DND-41 (cell line): ENCODE measurements at regions not wholly inside any gene's neighbourhood (a gene's known extent, or its start where the extent isn't known, plus 50 kb on each side); places are given as distances from the start of the nearest gene placed in this dataset.

Source experiments
- ATAC-seq: fragments of 200-7000 bp; cut with Tn5 transposase; 3 replicates; pipeline ENCODE4 v1.9.1; 2021; ENCODE audit warnings: low read depth; ENCODE audit not compliant: insufficient read depth
- DNase-seq: peaks from one replicate; pipeline ENCODE4 v3.0.0-alpha.2; 2020
- H2AFZ ChIP-seq: 2 replicates; pipeline ENCODE4 v1.6.0; 2012; ENCODE audit warnings: low read depth, low read length
- H3K27ac ChIP-seq: 2 replicates; pipeline ENCODE4 v1.5.1; 2012; ENCODE audit warnings: low read length, inconsistent platforms
- H3K27me3 ChIP-seq: fragments of 200-600 bp; sonication (generic); 2 replicates; pipeline ENCODE4 v1.6.0; 2012; ENCODE audit warnings: low read length, mild to moderate bottlenecking, inconsistent platforms; ENCODE audit not compliant: insufficient read depth, poor library complexity
- H3K36me3 ChIP-seq: 2 replicates; pipeline ENCODE4 v1.5.1; 2012; ENCODE audit warnings: low read length, inconsistent platforms; ENCODE audit not compliant: insufficient read depth
- H3K4me1 ChIP-seq: 2 replicates; pipeline ENCODE4 v1.5.1; 2012; ENCODE audit warnings: mild to moderate bottlenecking, low read length; ENCODE audit not compliant: insufficient read depth
- H3K4me2 ChIP-seq: 2 replicates; pipeline ENCODE4 v1.6.0; 2012; ENCODE audit warnings: mild to moderate bottlenecking, moderate library complexity, low read length, inconsistent platforms; ENCODE audit not compliant: insufficient read depth
- H3K4me3 ChIP-seq, 2 experiments: fragments of 200-600 bp in 1 of 2; shearing (Covaris generic) in 1 of 2; 2 replicates each; pipeline ENCODE4 v1.5.1; 2012 to 2016; ENCODE audit warnings: inconsistent platforms in 2 of 2, low read length in 2 of 2, mild to moderate bottlenecking in 2 of 2, low read depth in 1 of 2, moderate library complexity in 1 of 2
- H3K79me2 ChIP-seq: 2 replicates; pipeline ENCODE4 v1.6.0; 2012; ENCODE audit warnings: low read length, inconsistent platforms; ENCODE audit not compliant: insufficient read depth
- H3K9ac ChIP-seq: 2 replicates; pipeline ENCODE4 v1.6.0; 2012; ENCODE audit warnings: low read depth, mild to moderate bottlenecking, inconsistent platforms, low read length, moderate library complexity
- H3K9me3 ChIP-seq: 2 replicates; pipeline ENCODE4 v1.5.1; 2012; ENCODE audit warnings: low read length, moderate library complexity, mild to moderate bottlenecking, inconsistent platforms; ENCODE audit not compliant: insufficient read depth, severe bottlenecking
- H4K20me1 ChIP-seq: 2 replicates; pipeline ENCODE4 v1.6.0; 2012; ENCODE audit warnings: low read length; ENCODE audit not compliant: insufficient read depth
- CTCF ChIP-seq: IDR thresholded peaks from 2 replicates; pipeline ENCODE4 v1.5.1; 2012; ENCODE audit warnings: borderline replicate concordance, low read length, moderate library complexity, mild to moderate bottlenecking; ENCODE audit not compliant: poor library complexity, severe bottlenecking; ENCODE audit errors: extremely low read depth
- EZH2 ChIP-seq: IDR thresholded peaks from 3 replicates; pipeline ENCODE4 v1.6.1; 2012; ENCODE audit warnings: borderline replicate concordance, low read depth, mild to moderate bottlenecking, moderate library complexity, low read length, inconsistent platforms; ENCODE audit not compliant: severe bottlenecking

- no peak for ATAC-seq
- no peak overlapping the region for H3K9ac ChIP-seq
- no peaks in the 10 kb centered on the region for H3K4me1 ChIP-seq
- peaks cover 2% of the 10 kb centered on the region for H3K9me3 ChIP-seq
- H3K4me2 ChIP-seq: no peak overlapping the region
- no peak for DNase-seq
- no peaks in the 10 kb centered on the region for H3K27me3 ChIP-seq
- H2AFZ ChIP-seq: no peak overlapping the region
- no peaks in the 10 kb centered on the region for H3K36me3 ChIP-seq
- H3K4me3 ChIP-seq: no peak overlapping the region
- H3K79me2 ChIP-seq: no peaks in the 10 kb centered on the region
- TF ChIP-seq EZH2: no peak
- no peak for TF ChIP-seq CTCF
- H3K27ac ChIP-seq: no peak overlapping the region
- H4K20me1 ChIP-seq: no peaks in the 10 kb centered on the region
Measured at GRCh38 chr5:113721171-113721570, 207.7 kb downstream of the YTHDC2 start.

GRCh38 chr5:113723021-113723420, 209.5 kb downstream of the YTHDC2 start:
- Histone ChIP-seq H4K20me1 (no peaks in the 10 kb centered on the region), H3K9ac (no peak overlapping the region), H3K4me2 (no peak overlapping the region), H3K4me3 (no peak overlapping the region), H3K27me3 (no peaks in the 10 kb centered on the region), H3K79me2 (no peaks in the 10 kb centered on the region), H3K36me3 (no peaks in the 10 kb centered on the region), H3K9me3 (no peaks in the 10 kb centered on the region), H3K4me1 (no peaks in the 10 kb centered on the region), H3K27ac (no peak overlapping the region), H2AFZ (no peak overlapping the region)
- TF ChIP-seq CTCF: no peak
- no peak for TF ChIP-seq EZH2
- no peak for DNase-seq
- no peak for ATAC-seq

- H3K79me2 ChIP-seq: no peaks in the 10 kb centered on the region
- H3K9ac ChIP-seq: no peak overlapping the region
- DNase-seq: no peak
- ATAC-seq: no peak
- H3K9me3 ChIP-seq: no peaks in the 10 kb centered on the region
- no peaks in the 10 kb centered on the region for H4K20me1 ChIP-seq
- H3K36me3 ChIP-seq: no peaks in the 10 kb centered on the region
- no peak overlapping the region for H3K27ac ChIP-seq
- no peak overlapping the region for H3K4me2 ChIP-seq
- TF ChIP-seq EZH2 (no peak), CTCF (no peak)
- no peak overlapping the region for H3K4me3 ChIP-seq
- H3K27me3 ChIP-seq: no peaks in the 10 kb centered on the region
- H2AFZ ChIP-seq: no peak overlapping the region
- H3K4me1 ChIP-seq: no peaks in the 10 kb centered on the region
Measured at GRCh38 chr5:113735751-113736150, 222.3 kb downstream of the YTHDC2 start.

GRCh38 chr5:113742176-113742575, 228.7 kb downstream of the YTHDC2 start:
- H2AFZ ChIP-seq: no peak overlapping the region
- H3K36me3 ChIP-seq: no peaks in the 10 kb centered on the region
- no peak overlapping the region for H3K4me3 ChIP-seq
- no peaks in the 10 kb centered on the region for H3K9me3 ChIP-seq
- peaks cover 6% of the 10 kb centered on the region for H3K27me3 ChIP-seq
- no peaks in the 10 kb centered on the region for H4K20me1 ChIP-seq
- TF ChIP-seq EZH2 (no peak), CTCF (no peak)
- ATAC-seq (no peak), DNase-seq (no peak)
- no peak overlapping the region for H3K9ac ChIP-seq
- H3K4me1 ChIP-seq: no peaks in the 10 kb centered on the region
- H3K4me2 ChIP-seq: no peak overlapping the region
- no peak overlapping the region for H3K27ac ChIP-seq
- no peaks in the 10 kb centered on the region for H3K79me2 ChIP-seq
